IMR-90 (cell line): ENCODE measurements at regions not wholly inside any gene's neighbourhood (a gene's known extent, or its start where the extent isn't known, plus 50 kb on each side); places are given as distances from the start of the nearest gene placed in this dataset.

ENCODE experiments used
- ATAC-seq: fragments of 200-7000 bp; cut with Tn5 transposase; 2 replicates; pipeline ENCODE4 v1.9.1; 2020; ENCODE audit warnings: low read depth, mild to moderate bottlenecking, moderate library complexity
- BruUV-seq: library from RNA; stranded (reverse); fragments of 400-500 nt; replicated peaks from 2 replicates; lab custom pipeline; 2021; lab: Mats Ljungman, UMichigan
- CTCF ChIA-PET: fragments of 300-600 bp; formaldehyde crosslinking; extraction: SDS; loops from one replicate; lab custom pipeline; 2021; ENCODE audit warnings: antibody characterized with exemption; lab: Yijun Ruan, JAX
- POLR2A ChIA-PET: fragments of 300-600 bp; sonication (Branson Sonifier 250); formaldehyde crosslinking; loops from one replicate; lab custom pipeline; 2022; ENCODE audit warnings: antibody characterized with exemption; ENCODE audit not compliant: unreplicated experiment; lab: Charles Lee
- DNase-seq: peaks from one replicate; pipeline ENCODE4 v3.0.0; 2013
- H2AFZ ChIP-seq: replicated peaks from 2 replicates; pipeline ENCODE3; 2013; ENCODE audit warnings: low read length, mild to moderate bottlenecking; ENCODE audit not compliant: poor library complexity
- H2AK5ac ChIP-seq: 2 replicates; pipeline ENCODE4 v1.6.1; 2013; ENCODE audit warnings: low read depth, low read length, inconsistent platforms
- H2AK9ac ChIP-seq: replicated peaks from 2 replicates; pipeline ENCODE3; 2013; ENCODE audit warnings: mild to moderate bottlenecking, low read depth, low read length, moderate library complexity; ENCODE audit not compliant: poor library complexity
- H2BK120ac ChIP-seq: 2 replicates; pipeline ENCODE4 v1.6.1; 2013; ENCODE audit warnings: low read depth, low read length, inconsistent platforms
- H2BK15ac ChIP-seq: 3 replicates; pipeline ENCODE4 v1.6.1; 2013; ENCODE audit warnings: low read depth, low read length, inconsistent platforms
- H2BK20ac ChIP-seq: 2 replicates; pipeline ENCODE4 v1.6.1; 2013; ENCODE audit warnings: low read depth, mild to moderate bottlenecking, inconsistent platforms, low read length, moderate library complexity
- H2BK5ac ChIP-seq: 2 replicates; pipeline ENCODE4 v1.6.1; 2013; ENCODE audit warnings: mild to moderate bottlenecking, low read depth, low read length, inconsistent platforms; ENCODE audit not compliant: poor library complexity, severe bottlenecking
- H3K14ac ChIP-seq: replicated peaks from 2 replicates; pipeline ENCODE4 v1.6.1; 2013; ENCODE audit warnings: low read depth, low read length, inconsistent platforms
- H3K18ac ChIP-seq: 2 replicates; pipeline ENCODE4 v1.6.1; 2013; ENCODE audit warnings: low read depth, low read length, control low read depth
- H3K23ac ChIP-seq: 2 replicates; pipeline ENCODE4 v1.6.1; 2013; ENCODE audit warnings: low read depth, low read length, inconsistent platforms
- H3K27ac ChIP-seq: 2 replicates; pipeline ENCODE4 v1.5.1; 2013; ENCODE audit warnings: mild to moderate bottlenecking, control low read depth, low read length; ENCODE audit not compliant: insufficient read depth
- H3K27me3 ChIP-seq: 2 replicates; pipeline ENCODE4 v1.6.1; 2013; ENCODE audit warnings: low read length; ENCODE audit not compliant: control insufficient read depth, insufficient read depth
- H3K36me3 ChIP-seq: 2 replicates; pipeline ENCODE4 v1.6.1; 2013; ENCODE audit warnings: low read length, mixed read lengths; ENCODE audit not compliant: control insufficient read depth, insufficient read depth
- H3K4ac ChIP-seq: 2 replicates; pipeline ENCODE4 v1.6.1; 2013; ENCODE audit warnings: low read depth, low read length, inconsistent platforms
- H3K4me1 ChIP-seq: 2 replicates; pipeline ENCODE4 v1.6.1; 2013; ENCODE audit warnings: low read length, mixed read lengths; ENCODE audit not compliant: control insufficient read depth, insufficient read depth
- H3K4me2 ChIP-seq: 2 replicates; pipeline ENCODE4 v1.6.1; 2013; ENCODE audit warnings: low read depth, mild to moderate bottlenecking, control low read depth, low read length, moderate library complexity
- H3K4me3 ChIP-seq: 2 replicates; pipeline ENCODE4 v1.5.1; 2013; ENCODE audit warnings: low read depth, mild to moderate bottlenecking, control low read depth, low read length, moderate library complexity; ENCODE audit not compliant: insufficient read depth
- H3K56ac ChIP-seq: 2 replicates; pipeline ENCODE4 v1.6.1; 2013; ENCODE audit warnings: low read length, inconsistent platforms; ENCODE audit not compliant: insufficient read depth; ENCODE audit errors: extremely low read depth
- H3K79me1 ChIP-seq, 2 experiments: 2 replicates each; pipeline ENCODE4 v1.6.1; 2013; ENCODE audit warnings: low read length in 2 of 2, inconsistent platforms in 1 of 2, low read depth in 1 of 2
- H3K9ac ChIP-seq: 2 replicates; pipeline ENCODE4 v1.6.1; 2013; ENCODE audit warnings: low read depth, low read length, control low read depth
- H3K9me1 ChIP-seq: 2 replicates; pipeline ENCODE4 v1.6.1; 2013; ENCODE audit warnings: low read length, inconsistent platforms; ENCODE audit not compliant: insufficient read depth
- H3K9me3 ChIP-seq: 2 replicates; pipeline ENCODE4 v1.6.1; 2013; ENCODE audit warnings: low read length; ENCODE audit not compliant: control insufficient read depth, insufficient read depth
- H4K20me1 ChIP-seq: 2 replicates; pipeline ENCODE4 v1.6.1; 2013; ENCODE audit warnings: low read length, inconsistent platforms; ENCODE audit not compliant: insufficient read depth
- H4K5ac ChIP-seq: 2 replicates; pipeline ENCODE4 v1.6.1; 2013; ENCODE audit warnings: mild to moderate bottlenecking, low read depth, low read length, control low read depth
- H4K8ac ChIP-seq, 2 experiments: 2 replicates each; pipeline ENCODE4 v1.6.1; 2013; ENCODE audit warnings: low read depth in 2 of 2, low read length in 2 of 2, control low read depth in 1 of 2, inconsistent platforms in 1 of 2
- H4K91ac ChIP-seq: 2 replicates; pipeline ENCODE4 v1.6.1; 2013; ENCODE audit warnings: low read depth, low read length, inconsistent platforms; ENCODE audit not compliant: insufficient read depth
- BHLHE40 ChIP-seq: fragments of 150-350 bp; IDR thresholded peaks from 2 replicates; pipeline ENCODE4 v1.6.1; 2016; ENCODE audit warnings: mild to moderate bottlenecking, low read depth, low read length
- CEBPB ChIP-seq: IDR thresholded peaks from 2 replicates; pipeline ENCODE4 v1.6.1; 2012; ENCODE audit warnings: low read depth, low read length, improper control_type of control experiment
- CHD1 ChIP-seq: IDR thresholded peaks from 2 replicates; pipeline ENCODE4 v1.6.1; 2012; ENCODE audit warnings: low read depth, low read length, improper control_type of control experiment
- CTCF ChIP-seq: conservative IDR thresholded peaks from 2 replicates; pipeline ENCODE4 v1.5.1; 2012; ENCODE audit warnings: mild to moderate bottlenecking, low read depth, low read length, improper control_type of control experiment
- FOS ChIP-seq: fragments of 150-350 bp; IDR thresholded peaks from 2 replicates; pipeline ENCODE4 v1.6.1; 2016; ENCODE audit warnings: low read depth, low read length
- MAFK ChIP-seq: IDR thresholded peaks from 2 replicates; pipeline ENCODE4 v1.6.1; 2012; ENCODE audit warnings: low read depth, low read length, improper control_type of control experiment
- MAZ ChIP-seq: IDR thresholded peaks from 2 replicates; pipeline ENCODE4 v1.6.1; 2012; ENCODE audit warnings: low read depth, mild to moderate bottlenecking, low read length, improper control_type of control experiment, moderate library complexity, borderline replicate concordance
- MXI1 ChIP-seq: IDR thresholded peaks from 2 replicates; pipeline ENCODE4 v1.6.1; 2012; ENCODE audit warnings: low read depth, mild to moderate bottlenecking, low read length, moderate library complexity, borderline replicate concordance
- NFE2L2 ChIP-seq: fragments of 150-350 bp; IDR thresholded peaks from 2 replicates; pipeline ENCODE4 v1.6.1; 2016; ENCODE audit warnings: low read depth, mild to moderate bottlenecking, low read length
- POLR2A ChIP-seq: IDR thresholded peaks from 2 replicates; pipeline ENCODE4 v1.6.1; 2012; ENCODE audit warnings: mild to moderate bottlenecking, low read depth, low read length
- RAD21 ChIP-seq: IDR thresholded peaks from 2 replicates; pipeline ENCODE4 v1.6.1; 2012; ENCODE audit warnings: low read length, improper control_type of control experiment
- RCOR1 ChIP-seq: IDR thresholded peaks from 2 replicates; pipeline ENCODE4 v1.6.1; 2012; ENCODE audit warnings: mild to moderate bottlenecking, low read length, improper control_type of control experiment; ENCODE audit not compliant: insufficient replicate concordance
- RFX5 ChIP-seq: IDR thresholded peaks from 2 replicates; pipeline ENCODE4 v1.8.0; 2012; ENCODE audit warnings: low read depth, mild to moderate bottlenecking, low read length, moderate library complexity
- SMC3 ChIP-seq: fragments of 150-350 bp; IDR thresholded peaks from 2 replicates; pipeline ENCODE4 v1.6.1; 2016; ENCODE audit warnings: low read depth, mild to moderate bottlenecking, antibody characterized with exemption, low read length, moderate library complexity
- USF2 ChIP-seq: fragments of 150-350 bp; IDR thresholded peaks from 2 replicates; pipeline ENCODE4 v1.6.1; 2017; ENCODE audit warnings: mild to moderate bottlenecking, antibody characterized with exemption, low read length, low read depth
- WGBS, 2 experiments: methylation state at CpG; one replicate each; pipeline versions ENCODE4 v1.1.5 to v1.1.7; 2013; ENCODE audit warnings: missing lambda C conversion rate in 2 of 2; ENCODE audit not compliant: insufficient read length in 1 of 2; ENCODE audit errors: extremely low coverage in 2 of 2; 5-methylcytosine and 5-hydroxymethylcytosine counted together
- dilution Hi-C: fragments of 300-500 bp; cut with HindIII; formaldehyde crosslinking; loops from one replicate; pipeline ENCODE4 v1.14.3; 2018; ENCODE audit warnings: low sequenced_read_pairs; ENCODE audit not compliant: unreplicated experiment
- in situ Hi-C: fragments of 300-500 bp; cut with MboI; formaldehyde crosslinking; loops from 3 replicates; pipeline ENCODE4 v1.14.3; 2019; ENCODE audit warnings: low sequenced_read_pairs, inconsistent platforms, mixed read lengths
- intact Hi-C: fragments of 100-400 bp; cut with micrococcal nuclease; formaldehyde crosslinking; loops from 2 replicates; pipeline ENCODE4 v1.10.0; 2022

GRCh38 chr4:34181311-34181841, 2062.9 kb downstream of the ARAP2 start:
- H3K14ac ChIP-seq, result peak overlapping the region; percentile 97
- ChIA-PET CTCF (no interaction called here), POLR2A (interaction anchor here (0.6 kb wide), 1 partner anchor 18 kb away, joined by 3 read pairs; no protein-coding TSS in a partner anchor)
- intact Hi-C loops (loop anchor here (10.0 kb wide), 1 partner anchor 347 kb away; no protein-coding TSS in a partner anchor), in situ Hi-C loops (no loop called here), dilution Hi-C loops (no loop called here)
- peak overlapping the region; percentile 99 for H2BK20ac ChIP-seq
- H2AK9ac ChIP-seq, result no peak overlapping the region
- 0 out of 2 replicates have a peak, but pooled peaks cover 2% of the 10 kb centered on the region for H3K9me1 ChIP-seq
- H2BK5ac ChIP-seq, result peak overlapping the region; percentile 99
- no peaks in the 10 kb centered on the region for H3K79me1 ChIP-seq
- peak overlapping the region; percentile 95; the same call in 1 of the 2 replicates for H4K5ac ChIP-seq
- H3K27ac ChIP-seq, result peak overlapping the region; percentile 91
- H2AK5ac ChIP-seq, result peak overlapping the region; percentile 55; the same call in 1 of the 2 replicates
- no TSS peak for BruUV-seq
- WGBS, 2 experiments, result no CpG with 5 or more reads among the region's 2 CpGs
- H4K91ac ChIP-seq, result peak overlapping the region; percentile 81
- peak overlapping the region; percentile 94 for H3K56ac ChIP-seq
- peak overlapping the region; percentile 73 for H2AFZ ChIP-seq
- no peaks in the 10 kb centered on the region for H3K36me3 ChIP-seq
- peak overlapping the region; percentile 99 for H2BK120ac ChIP-seq
- no peaks in the 10 kb centered on the region for H4K20me1 ChIP-seq
- H3K27me3 ChIP-seq, result no peaks in the 10 kb centered on the region
- no peak overlapping the region for H3K4me3 ChIP-seq
- peaks cover 7% of the 10 kb centered on the region for H3K4me1 ChIP-seq
- H3K18ac ChIP-seq, result peak overlapping the region; percentile 100; the same call in 1 of the 2 replicates
- H3K23ac ChIP-seq, result peak overlapping the region; percentile 98
- H3K9ac ChIP-seq, result peak overlapping the region; percentile 42; the same call in 1 of the 2 replicates
- H4K8ac ChIP-seq, result peak overlapping the region; percentile 68 to 87
- peak overlapping the region; percentile 96; the same call in 1 of the 2 replicates for H3K4me2 ChIP-seq
- peak overlapping the region; percentile 89 for H3K4ac ChIP-seq
- H2BK15ac ChIP-seq, result peak overlapping the region; percentile 78; the same call in 1 of the 3 replicates
- peak; percentile 87 for ATAC-seq
- H3K9me3 ChIP-seq, result no peaks in the 10 kb centered on the region
- peak; percentile 91 for DNase-seq
- TF ChIP-seq SMC3, result no peak
- TF ChIP-seq MAZ, result no peak
- TF ChIP-seq FOS, result no peak
- no peak for TF ChIP-seq CHD1
- TF ChIP-seq CEBPB, result no peak; the same call in 1 of the 2 replicates
- no peak for TF ChIP-seq MAFK
- TF ChIP-seq CTCF, result no peak
- no peak for TF ChIP-seq NFE2L2
- no peak for TF ChIP-seq RCOR1
- no peak; the same call in 1 of the 2 replicates for TF ChIP-seq BHLHE40
- TF ChIP-seq MXI1, result no peak
- TF ChIP-seq RAD21, result no peak
- TF ChIP-seq RFX5, result no peak
- no peak for TF ChIP-seq USF2
- TF ChIP-seq POLR2A, result no peak
